ENCODE measurements at regions not wholly inside any gene's neighbourhood (a gene's known extent, or its start where the extent isn't known, plus 50 kb on each side); places are given as distances from the start of the nearest gene placed in this dataset.

DNA sequence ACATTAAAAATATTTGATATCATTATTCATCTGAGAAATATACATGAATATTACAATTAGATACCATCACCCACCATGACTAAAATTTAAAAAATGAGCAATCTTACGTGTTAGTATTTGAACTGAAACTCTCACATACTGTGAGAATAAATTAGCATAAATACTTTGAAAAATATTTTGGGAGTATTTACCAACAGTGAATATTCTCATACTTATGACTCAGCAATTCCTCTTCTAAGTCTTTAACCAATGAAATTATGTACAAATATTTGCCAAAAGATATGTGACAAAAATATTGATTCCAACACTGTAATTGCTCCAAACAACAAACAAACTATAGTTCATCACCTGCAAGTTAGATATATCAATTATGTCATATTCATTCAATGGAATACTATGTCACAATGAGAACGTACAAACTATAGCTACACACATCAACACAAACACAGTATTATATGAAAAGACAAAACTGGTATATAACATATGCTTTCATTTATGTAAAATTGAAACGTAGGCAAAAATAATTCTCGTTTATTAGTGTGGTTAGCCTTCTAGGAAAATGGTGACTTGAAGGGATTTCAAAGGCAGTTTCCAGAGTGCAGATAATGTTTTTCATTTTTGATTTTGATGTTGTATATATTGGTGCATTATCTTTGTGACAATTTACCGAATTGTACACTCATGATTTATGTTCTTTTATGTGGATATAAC, 742.2 kb downstream of the SLC16A7 start:
- no peak for TF ChIP-seq POLR2A (IDR thresholded peaks at IDR 0.05)
- TF ChIP-seq POLR2AphosphoS5 (IDR thresholded peaks at IDR 0.05) = no peak
- TF ChIP-seq, protein P1, sequence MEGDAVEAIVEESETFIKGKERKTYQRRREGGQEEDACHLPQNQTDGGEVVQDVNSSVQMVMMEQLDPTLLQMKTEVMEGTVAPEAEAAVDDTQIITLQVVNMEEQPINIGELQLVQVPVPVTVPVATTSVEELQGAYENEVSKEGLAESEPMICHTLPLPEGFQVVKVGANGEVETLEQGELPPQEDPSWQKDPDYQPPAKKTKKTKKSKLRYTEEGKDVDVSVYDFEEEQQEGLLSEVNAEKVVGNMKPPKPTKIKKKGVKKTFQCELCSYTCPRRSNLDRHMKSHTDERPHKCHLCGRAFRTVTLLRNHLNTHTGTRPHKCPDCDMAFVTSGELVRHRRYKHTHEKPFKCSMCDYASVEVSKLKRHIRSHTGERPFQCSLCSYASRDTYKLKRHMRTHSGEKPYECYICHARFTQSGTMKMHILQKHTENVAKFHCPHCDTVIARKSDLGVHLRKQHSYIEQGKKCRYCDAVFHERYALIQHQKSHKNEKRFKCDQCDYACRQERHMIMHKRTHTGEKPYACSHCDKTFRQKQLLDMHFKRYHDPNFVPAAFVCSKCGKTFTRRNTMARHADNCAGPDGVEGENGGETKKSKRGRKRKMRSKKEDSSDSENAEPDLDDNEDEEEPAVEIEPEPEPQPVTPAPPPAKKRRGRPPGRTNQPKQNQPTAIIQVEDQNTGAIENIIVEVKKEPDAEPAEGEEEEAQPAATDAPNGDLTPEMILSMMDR (IDR thresholded peaks at IDR 0.05) = no peak

Measured in breast epithelium (tissue), 3 donors.